ACHN (cell line): ENCODE measurements at regions not wholly inside any gene's neighbourhood (a gene's known extent, or its start where the extent isn't known, plus 50 kb on each side); places are given as distances from the start of the nearest gene placed in this dataset.

ENCODE experiments used
- DNase-seq: peaks from one replicate; pipeline ENCODE4 v3.0.0-alpha.2; 2015
- in situ Hi-C: cut with HindIII; loops from 2 replicates; pipeline ENCODE4 v1.10.0; 2017; ENCODE audit warnings: low sequenced_read_pairs, low pct_ligation_motif_present, low pct_unique_long_range_greater_than_20kb

GRCh38 chr2:198700319-198700718 lies 757.4 kb downstream of the SATB2 start:
- in situ Hi-C loops, result no loop called here
- no peak for DNase-seq

GRCh38 chr2:198698230-198698629 lies 759.5 kb downstream of the SATB2 start:
- no peak for DNase-seq
- in situ Hi-C loops, result no loop called here

- in situ Hi-C loops, result no loop called here
- DNase-seq, result no peak
Measured at GRCh38 chr2:198697794-198698193, 759.9 kb downstream of the SATB2 start.

GRCh38 chr2:198697218-198697617 lies 760.5 kb downstream of the SATB2 start:
- no peak for DNase-seq
- in situ Hi-C loops, result no loop called here

- DNase-seq, result no peak
- in situ Hi-C loops, result no loop called here
Measured at GRCh38 chr2:198695879-198696278, 761.9 kb downstream of the SATB2 start.

GRCh38 chr2:198692907-198693510 lies 764.7 kb downstream of the SATB2 start:
- in situ Hi-C loops, result no loop called here
- DNase-seq, result no peak

GRCh38 chr2:198691236-198691635 lies 766.5 kb downstream of the SATB2 start:
- no peak for DNase-seq
- in situ Hi-C loops, result no loop called here

- in situ Hi-C loops, result no loop called here
- DNase-seq, result no peak
Measured at GRCh38 chr2:198664321-198664720, 793.4 kb downstream of the SATB2 start.

GRCh38 chr2:198662905-198663304 lies 794.8 kb downstream of the SATB2 start:
- in situ Hi-C loops, result no loop called here
- DNase-seq, result no peak

GRCh38 chr2:198660501-198660900 lies 797.2 kb downstream of the SATB2 start:
- DNase-seq, result no peak
- in situ Hi-C loops, result no loop called here

GRCh38 chr2:198659096-198659870 lies 798.5 kb downstream of the SATB2 start:
- DNase-seq, result no peak
- in situ Hi-C loops, result no loop called here

- peak; percentile 46 for DNase-seq
- in situ Hi-C loops, result no loop called here
Measured at GRCh38 chr2:198657512-198658121, 800.1 kb downstream of the SATB2 start.

GRCh38 chr2:198656869-198657268 lies 800.9 kb downstream of the SATB2 start:
- in situ Hi-C loops, result no loop called here
- DNase-seq, result no peak

GRCh38 chr2:198654646-198655045 lies 803.1 kb downstream of the SATB2 start:
- in situ Hi-C loops, result no loop called here
- no peak for DNase-seq

GRCh38 chr2:198653311-198653710 lies 804.4 kb downstream of the SATB2 start:
- in situ Hi-C loops, result no loop called here
- DNase-seq, result no peak

GRCh38 chr2:198652461-198652860 lies 805.3 kb downstream of the SATB2 start:
- no peak for DNase-seq
- in situ Hi-C loops, result no loop called here

- in situ Hi-C loops, result no loop called here
- DNase-seq, result no peak
Measured at GRCh38 chr2:198645816-198646215, 811.9 kb downstream of the SATB2 start.

GRCh38 chr2:198641161-198641560 lies 816.6 kb downstream of the SATB2 start:
- in situ Hi-C loops, result no loop called here
- DNase-seq, result no peak

- in situ Hi-C loops, result no loop called here
- DNase-seq, result no peak
Measured at GRCh38 chr2:198640463-198640862, 817.3 kb downstream of the SATB2 start.

- in situ Hi-C loops, result no loop called here
Measured at GRCh38 chr2:198639580-198639979, 818.2 kb downstream of the SATB2 start.

More at GRCh38 chr2:198639580-198639979, 818.2 kb downstream of the SATB2 start:
- no peak for DNase-seq
